H9 (cell line): ENCODE measurements at regions not wholly inside any gene's neighbourhood (a gene's known extent, or its start where the extent isn't known, plus 50 kb on each side); places are given as distances from the start of the nearest gene placed in this dataset.

Experiments
- DNase-seq: peaks from one replicate; pipeline ENCODE4 v3.0.0-alpha.2; 2017
- H2AFZ ChIP-seq: one replicate; pipeline ENCODE4 v1.6.1; 2013; ENCODE audit warnings: mild to moderate bottlenecking, low read length, control low read depth, moderate library complexity
- H2AK5ac ChIP-seq: 2 replicates; pipeline ENCODE4 v1.6.1; 2013; ENCODE audit warnings: low read length, control low read depth, mixed read lengths; ENCODE audit not compliant: insufficient read length
- H2BK120ac ChIP-seq: one replicate; pipeline ENCODE4 v1.6.1; 2013; ENCODE audit warnings: low read depth, mild to moderate bottlenecking, low read length, control low read depth, inconsistent platforms; ENCODE audit not compliant: poor library complexity, severe bottlenecking
- H2BK12ac ChIP-seq: 2 replicates; pipeline ENCODE4 v1.6.1; 2013; ENCODE audit warnings: low read length, control low read depth, mixed read lengths, low read depth; ENCODE audit not compliant: insufficient read length
- H2BK15ac ChIP-seq: 2 replicates; pipeline ENCODE4 v1.6.1; 2013; ENCODE audit warnings: low read depth, low read length, control low read depth
- H2BK20ac ChIP-seq: one replicate; pipeline ENCODE4 v1.6.1; 2013; ENCODE audit warnings: low read depth, mild to moderate bottlenecking, low read length, control low read depth, inconsistent platforms; ENCODE audit not compliant: poor library complexity, severe bottlenecking
- H2BK5ac ChIP-seq: 2 replicates; pipeline ENCODE4 v1.6.1; 2013; ENCODE audit warnings: low read length, control low read depth, mixed read lengths; ENCODE audit not compliant: insufficient read length
- H3K14ac ChIP-seq: 2 replicates; pipeline ENCODE4 v1.6.1; 2013; ENCODE audit warnings: low read length, control low read depth; ENCODE audit not compliant: insufficient read depth
- H3K18ac ChIP-seq: 2 replicates; pipeline ENCODE4 v1.6.1; 2013; ENCODE audit warnings: low read depth, mild to moderate bottlenecking, mixed read lengths, low read length, control low read depth; ENCODE audit not compliant: insufficient read length
- H3K23ac ChIP-seq: 2 replicates; pipeline ENCODE4 v1.6.1; 2013; ENCODE audit warnings: low read length, control low read depth, mixed read lengths, low read depth; ENCODE audit not compliant: insufficient read length
- H3K23me2 ChIP-seq: 2 replicates; pipeline ENCODE4 v1.6.1; 2013; ENCODE audit warnings: low read depth, mild to moderate bottlenecking, mixed read lengths, low read length, control low read depth; ENCODE audit not compliant: insufficient read length, poor library complexity, severe bottlenecking
- H3K27ac ChIP-seq: 2 replicates; pipeline ENCODE4 v1.5.1; 2013; ENCODE audit warnings: low read length, control low read depth, mixed read lengths, low read depth; ENCODE audit not compliant: insufficient read length
- H3K27me3 ChIP-seq: 2 replicates; pipeline ENCODE4 v1.6.1; 2013; ENCODE audit warnings: low read length, control low read depth, inconsistent platforms; ENCODE audit not compliant: insufficient read depth
- H3K4ac ChIP-seq: 2 replicates; pipeline ENCODE4 v1.6.1; 2013; ENCODE audit warnings: low read depth, mild to moderate bottlenecking, control low read depth, inconsistent platforms, low read length, moderate library complexity
- H3K4me1 ChIP-seq: 2 replicates; pipeline ENCODE4 v1.6.1; 2013; ENCODE audit warnings: low read length, control low read depth, inconsistent platforms; ENCODE audit not compliant: insufficient read depth
- H3K4me2 ChIP-seq: 2 replicates; pipeline ENCODE4 v1.6.1; 2013; ENCODE audit warnings: low read length, control low read depth, mixed read lengths; ENCODE audit not compliant: insufficient read length, insufficient read depth
- H3K56ac ChIP-seq: 2 replicates; pipeline ENCODE4 v1.6.1; 2013; ENCODE audit warnings: low read depth, mild to moderate bottlenecking, mixed read lengths, low read length, control low read depth; ENCODE audit not compliant: insufficient read length
- H3K79me1 ChIP-seq: 2 replicates; pipeline ENCODE4 v1.6.1; 2013; ENCODE audit warnings: low read depth, mild to moderate bottlenecking, moderate library complexity, low read length, control low read depth, inconsistent platforms; ENCODE audit not compliant: insufficient read depth, poor library complexity, severe bottlenecking
- H3K79me2 ChIP-seq: 2 replicates; pipeline ENCODE4 v1.6.1; 2013; ENCODE audit warnings: low read length, control low read depth, inconsistent platforms; ENCODE audit not compliant: insufficient read depth
- H3K9ac ChIP-seq: 2 replicates; pipeline ENCODE4 v1.6.1; 2013; ENCODE audit warnings: low read length, control low read depth, mixed read lengths; ENCODE audit not compliant: insufficient read length; ENCODE audit errors: extremely low read depth
- H3K9me3 ChIP-seq: one replicate; pipeline ENCODE4 v1.6.1; 2013; ENCODE audit warnings: low read depth, low read length, inconsistent platforms; ENCODE audit not compliant: control insufficient read depth
- H3T11ph ChIP-seq: one replicate; pipeline ENCODE4 v1.6.1; 2013; ENCODE audit warnings: mild to moderate bottlenecking, low read length, control low read depth, inconsistent platforms
- H4K20me1 ChIP-seq: one replicate; pipeline ENCODE4 v1.6.1; 2013; ENCODE audit not compliant: control insufficient read depth, insufficient read length, insufficient read depth
- H4K5ac ChIP-seq: 2 replicates; pipeline ENCODE4 v1.6.1; 2013; ENCODE audit warnings: low read depth, mild to moderate bottlenecking, mixed read lengths, low read length, control low read depth; ENCODE audit not compliant: insufficient read length
- H4K8ac ChIP-seq: replicated peaks from 2 replicates; pipeline ENCODE4 v1.6.1; 2013; ENCODE audit warnings: low read length, control low read depth, mixed read lengths, low read depth; ENCODE audit not compliant: insufficient read length
- H4K91ac ChIP-seq: 2 replicates; pipeline ENCODE4 v1.6.1; 2013; ENCODE audit warnings: low read depth, mild to moderate bottlenecking, moderate library complexity, mixed read lengths, low read length, control low read depth; ENCODE audit not compliant: insufficient read length
- H3K27ac Mint-ChIP-seq, 3 experiments: 2 replicates in 2 of 3; 3 replicates in 1 of 3; pipeline ENCODE4 v1.8.0; 2020 to 2021; ENCODE audit warnings: mixed read lengths in 3 of 3, mild to moderate bottlenecking in 1 of 3, moderate library complexity in 1 of 3
- H3K27me3 Mint-ChIP-seq: 2 replicates; pipeline ENCODE4 v1.8.0; 2021; ENCODE audit warnings: low read depth, mild to moderate bottlenecking, moderate library complexity, mixed read lengths
- H3K36me3 Mint-ChIP-seq, 3 experiments: 2 replicates in 2 of 3; 3 replicates in 1 of 3; pipeline ENCODE4 v1.8.0; 2020 to 2021; ENCODE audit warnings: low read depth in 3 of 3, mixed read lengths in 3 of 3; ENCODE audit not compliant: insufficient read depth in 1 of 3
- H3K4me1 Mint-ChIP-seq, 2 experiments: 2 replicates each; pipeline ENCODE4 v1.8.0; 2020; ENCODE audit warnings: mixed read lengths in 2 of 2
- H3K4me3 Mint-ChIP-seq, 2 experiments: 2 replicates in 1 of 2; 3 replicates in 1 of 2; pipeline ENCODE4 v1.8.0; 2020 to 2021; ENCODE audit warnings: mild to moderate bottlenecking in 2 of 2, mixed read lengths in 2 of 2, moderate library complexity in 1 of 2
- H3K9me3 Mint-ChIP-seq, 2 experiments: 2 replicates in 1 of 2; 3 replicates in 1 of 2; pipeline ENCODE4 v1.8.0; 2020; ENCODE audit warnings: mild to moderate bottlenecking in 2 of 2, mixed read lengths in 2 of 2, moderate library complexity in 1 of 2
- WGBS: extraction: QIAGEN DNeasy Blood & Tissue Kit; methylation state at CpG from one replicate; pipeline ENCODE4 v1.1.7; 2013; ENCODE audit warnings: missing lambda C conversion rate, low lambda C conversion rate, mixed read lengths; ENCODE audit not compliant: insufficient read length; ENCODE audit errors: extremely low coverage; 5-methylcytosine and 5-hydroxymethylcytosine counted together
- TF ChIP-seq, protein P1 (sequence below): fragments of 200-600 bp; sonication (generic); conservative IDR thresholded peaks from 3 replicates; pipeline ENCODE4 v1.8.0; 2021; ENCODE audit warnings: antibody characterized with exemption, mild to moderate bottlenecking

GRCh38 chr5:96026406-96027041, 64.9 kb upstream of the ELL2 start:
- H2AK5ac ChIP-seq: no peak overlapping the region
- H3K4me1 ChIP-seq: no peaks in the 10 kb centered on the region
- H3K23me2 ChIP-seq: no peaks in the 10 kb centered on the region
- H3K18ac ChIP-seq: no peak overlapping the region
- WGBS: no CpG with 5 or more reads among the region's 2 CpGs
- Mint-ChIP-seq H3K4me1 (0 out of 4 replicates have a peak, but pooled peaks cover 0 to 4% of the 10 kb centered on the region in 2 experiments), H3K4me3 (no peak overlapping the region), H3K27me3 (no peaks in the 10 kb centered on the region), H3K9me3 (no peaks in the 10 kb centered on the region), H3K36me3 (no peaks in the 10 kb centered on the region), H3K27ac (no peak overlapping the region)
- no peak overlapping the region for H3K4ac ChIP-seq
- no peak overlapping the region for H3K56ac ChIP-seq
- H3K27me3 ChIP-seq: no peaks in the 10 kb centered on the region
- H3K27ac ChIP-seq: no peak overlapping the region
- no peaks in the 10 kb centered on the region for H3K79me2 ChIP-seq
- TF ChIP-seq, protein P1, sequence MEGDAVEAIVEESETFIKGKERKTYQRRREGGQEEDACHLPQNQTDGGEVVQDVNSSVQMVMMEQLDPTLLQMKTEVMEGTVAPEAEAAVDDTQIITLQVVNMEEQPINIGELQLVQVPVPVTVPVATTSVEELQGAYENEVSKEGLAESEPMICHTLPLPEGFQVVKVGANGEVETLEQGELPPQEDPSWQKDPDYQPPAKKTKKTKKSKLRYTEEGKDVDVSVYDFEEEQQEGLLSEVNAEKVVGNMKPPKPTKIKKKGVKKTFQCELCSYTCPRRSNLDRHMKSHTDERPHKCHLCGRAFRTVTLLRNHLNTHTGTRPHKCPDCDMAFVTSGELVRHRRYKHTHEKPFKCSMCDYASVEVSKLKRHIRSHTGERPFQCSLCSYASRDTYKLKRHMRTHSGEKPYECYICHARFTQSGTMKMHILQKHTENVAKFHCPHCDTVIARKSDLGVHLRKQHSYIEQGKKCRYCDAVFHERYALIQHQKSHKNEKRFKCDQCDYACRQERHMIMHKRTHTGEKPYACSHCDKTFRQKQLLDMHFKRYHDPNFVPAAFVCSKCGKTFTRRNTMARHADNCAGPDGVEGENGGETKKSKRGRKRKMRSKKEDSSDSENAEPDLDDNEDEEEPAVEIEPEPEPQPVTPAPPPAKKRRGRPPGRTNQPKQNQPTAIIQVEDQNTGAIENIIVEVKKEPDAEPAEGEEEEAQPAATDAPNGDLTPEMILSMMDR: no peak
- no peak overlapping the region for H3K23ac ChIP-seq
- no peak overlapping the region for H3K9ac ChIP-seq
- H3T11ph ChIP-seq: no peak overlapping the region
- no peaks in the 10 kb centered on the region for H4K20me1 ChIP-seq
- H4K8ac ChIP-seq: no peak overlapping the region
- no peak overlapping the region for H2AFZ ChIP-seq
- H4K91ac ChIP-seq: no peak overlapping the region
- H3K4me2 ChIP-seq: no peak overlapping the region
- no peak overlapping the region for H2BK20ac ChIP-seq
- no peak overlapping the region for H2BK12ac ChIP-seq
- H2BK120ac ChIP-seq: no peak overlapping the region
- H3K14ac ChIP-seq: no peak overlapping the region
- no peaks in the 10 kb centered on the region for H3K79me1 ChIP-seq
- no peaks in the 10 kb centered on the region for H3K9me3 ChIP-seq
- no peak overlapping the region for H4K5ac ChIP-seq
- no peak overlapping the region for H2BK5ac ChIP-seq
- DNase-seq: no peak
- H2BK15ac ChIP-seq: no peak overlapping the region
